K562 (cell line): ENCODE measurements at regions not wholly inside any gene's neighbourhood (a gene's known extent, or its start where the extent isn't known, plus 50 kb on each side); places are given as distances from the start of the nearest gene placed in this dataset.

Experiments used
- ATAC-seq: fragments of 200-7000 bp; cut with Tn5 transposase; 3 replicates; pipeline ENCODE4 v1.9.1; 2020; ENCODE audit warnings: moderate library complexity
- BruUV-seq: library from RNA; stranded (reverse); fragments of 400-500 nt; replicated peaks from 2 replicates; lab custom pipeline; 2021; lab: Mats Ljungman, UMichigan
- CTCF ChIA-PET: fragments of 300-600 bp; formaldehyde crosslinking; extraction: SDS; loops from one replicate; lab custom pipeline; 2021; ENCODE audit warnings: low intra/inter-chr PET ratio; lab: Yijun Ruan, JAX
- POLR2A ChIA-PET: fragments of 300-600, 350-650 bp; sonication (Branson Sonifier 250); formaldehyde crosslinking; extraction: SDS; loops from one replicate; lab custom pipeline; 2021; ENCODE audit warnings: antibody characterized with exemption, inconsistent platforms; lab: Yijun Ruan, JAX
- DNase-seq, 4 experiments: peaks; one replicate each; pipeline versions ENCODE4 v3.0.0 to v3.0.0-alpha.2; 2011 to 2018; ENCODE audit warnings: low spot score in 3 of 4, mixed read lengths in 3 of 4; ENCODE audit errors: extremely low read depth in 1 of 4
- FAIRE-seq: peaks from 2 replicates; lab custom pipeline; 2011; peaks lifted over from hg19 to GRCh38; lab: Jason Lieb, UNC
- H2AFZ ChIP-seq: 2 replicates; pipeline ENCODE4 v1.6.0; 2011; ENCODE audit warnings: low read depth, low read length, control low read depth, inconsistent platforms
- H3K27ac ChIP-seq: fragments of 200-600 bp; 3 replicates; pipeline ENCODE4 v1.8.0; 2011; ENCODE audit warnings: low read depth, mild to moderate bottlenecking, control low read depth, inconsistent platforms, low read length, moderate library complexity, mixed read lengths; ENCODE audit errors: extremely low read depth
- H3K27me3 ChIP-seq, 2 experiments: fragments of 300-600 bp in 1 of 2; 2 replicates in 1 of 2; 3 replicates in 1 of 2; pipeline versions ENCODE4 v1.6.0 to v1.8.0; 2011; ENCODE audit warnings: inconsistent platforms in 2 of 2, low read length in 2 of 2, mild to moderate bottlenecking in 1 of 2, mixed read lengths in 1 of 2, moderate library complexity in 1 of 2; ENCODE audit not compliant: control insufficient read depth in 2 of 2, insufficient read depth in 2 of 2
- H3K36me3 ChIP-seq: fragments of 300-600 bp; 3 replicates; pipeline ENCODE4 v1.8.0; 2011; ENCODE audit warnings: mild to moderate bottlenecking, low read length, inconsistent platforms; ENCODE audit not compliant: control insufficient read depth, insufficient read depth
- H3K4me1 ChIP-seq, 2 experiments: fragments of 200-600 bp in 1 of 2; replicated peaks in 1 of 2; 2 replicates in 1 of 2; 3 replicates in 1 of 2; pipeline versions ENCODE4 v1.5.1 to v1.8.0; 2011; ENCODE audit warnings: inconsistent platforms in 2 of 2, low read length in 2 of 2, mild to moderate bottlenecking in 1 of 2, mixed read lengths in 1 of 2, moderate library complexity in 1 of 2; ENCODE audit not compliant: control insufficient read depth in 2 of 2, insufficient read depth in 2 of 2
- H3K4me2 ChIP-seq: 2 replicates; pipeline ENCODE4 v1.6.1; 2011; ENCODE audit warnings: low read length, control low read depth, inconsistent platforms, mixed read lengths; ENCODE audit not compliant: insufficient read depth
- H3K4me3 ChIP-seq: fragments of 200-600 bp; sonication (generic), shearing (Covaris generic); 2 replicates; pipeline ENCODE4 v1.5.1; 2016; ENCODE audit warnings: control low read depth, inconsistent platforms
- H3K79me2 ChIP-seq: fragments of 200-600 bp; 3 replicates; pipeline ENCODE4 v1.8.0; 2011; ENCODE audit warnings: low read length, inconsistent platforms; ENCODE audit not compliant: control insufficient read depth, insufficient read depth
- H3K9ac ChIP-seq, 2 experiments: 2 replicates each; pipeline versions ENCODE4 v1.6.0 to v1.6.1; 2011; ENCODE audit warnings: low read depth in 2 of 2, low read length in 2 of 2, control low read depth in 1 of 2, inconsistent platforms in 1 of 2, mild to moderate bottlenecking in 1 of 2, mixed read lengths in 1 of 2; ENCODE audit not compliant: insufficient read depth in 1 of 2
- H3K9me1 ChIP-seq: one replicate; pipeline ENCODE4 v1.6.0; 2011; ENCODE audit warnings: inconsistent platforms, mild to moderate bottlenecking, low read length, moderate library complexity; ENCODE audit not compliant: control insufficient read depth, insufficient read depth
- H3K9me3 ChIP-seq: replicated peaks from 2 replicates; pipeline ENCODE4 v1.5.1; 2011; ENCODE audit warnings: low read depth, low read length, inconsistent platforms; ENCODE audit not compliant: control insufficient read depth, insufficient read depth
- H4K20me1 ChIP-seq: replicated peaks from 2 replicates; pipeline ENCODE4 v1.6.1; 2011; ENCODE audit warnings: low read length, inconsistent platforms, mixed read lengths; ENCODE audit not compliant: control insufficient read depth, insufficient read depth
- CHD7 ChIP-seq: fragments of 200-600 bp; sonication (generic); IDR thresholded peaks from one replicate; pipeline ENCODE4 v1.6.1; 2012; ENCODE audit warnings: mild to moderate bottlenecking, low read depth, low read length, inconsistent platforms
- ETS2 ChIP-seq: IDR thresholded peaks from 2 replicates; pipeline ENCODE4 v1.6.1; 2016; ENCODE audit warnings: borderline replicate concordance, missing genetic modification characterization, mild to moderate bottlenecking, moderate library complexity, missing compliant biosample characterization; ENCODE audit not compliant: poor library complexity, severe bottlenecking
- MEIS2 ChIP-seq: fragments of 450-650 bp; IDR thresholded peaks from 2 replicates; pipeline ENCODE4 v1.6.1; 2014; ENCODE audit warnings: mild to moderate bottlenecking; ENCODE audit not compliant: partially characterized antibody
- ZNF316 ChIP-seq: fragments of 450-650 bp; IDR thresholded peaks from 2 replicates; pipeline ENCODE4 v1.6.1; 2016
- WGBS: fragments of 100-300 bp; shearing (Covaris generic); methylation state at CpG from one replicate; pipeline ENCODE4 v1.1.6; 2016; ENCODE audit warnings: low coverage, mixed read lengths; ENCODE audit not compliant: insufficient coverage; ENCODE audit errors: missing lambda C conversion rate; 5-methylcytosine and 5-hydroxymethylcytosine counted together
- in situ Hi-C: fragments of 300-500 bp; cut with MboI; formaldehyde crosslinking; loops from 4 replicates; pipeline ENCODE4 v1.15.0; 2018; ENCODE audit warnings: inconsistent platforms, mixed read lengths
- intact Hi-C: fragments of 100-400 bp; cut with micrococcal nuclease; formaldehyde crosslinking; loops from 2 replicates; pipeline ENCODE4 v1.14.2; 2022

- H3K4me1 ChIP-seq = no peaks in the 10 kb centered on the region
- DNase-seq (no peak), ATAC-seq (no peak), FAIRE-seq (no peak)
- no peaks in the 10 kb centered on the region for H3K9me3 ChIP-seq
- no peak overlapping the region for H3K27ac ChIP-seq
- intact Hi-C loops = no loop called here
- 6% methylated on average over 2 of the region's 2 CpGs for WGBS
- peak; percentile 42; the same call in 1 of the 2 replicates for TF ChIP-seq ZNF316
- TF ChIP-seq ETS2 (tag) = no peak
- TF ChIP-seq CHD7 = no peak
- TF ChIP-seq MEIS2 = no peak
- no peaks in the 10 kb centered on the region for H3K9me1 ChIP-seq
- no peak overlapping the region for H3K4me2 ChIP-seq
- no peak overlapping the region for H3K9ac ChIP-seq
- in situ Hi-C loops = no loop called here
- ChIA-PET POLR2A (no interaction called here), CTCF (no interaction called here)
- BruUV-seq = no TSS peak
- H3K4me3 ChIP-seq = no peak overlapping the region
- no peaks in the 10 kb centered on the region for H3K27me3 ChIP-seq
- no peak overlapping the region for H2AFZ ChIP-seq
- H4K20me1 ChIP-seq = no peaks in the 10 kb centered on the region
- no peaks in the 10 kb centered on the region for H3K79me2 ChIP-seq
- no peaks in the 10 kb centered on the region for H3K36me3 ChIP-seq
These were observed 679.1 kb upstream of the SPRY2 start for GRCh38 chr13:81020010-81020409.
